ENCODE measurements at regions not wholly inside any gene's neighbourhood (a gene's known extent, or its start where the extent isn't known, plus 50 kb on each side); places are given as distances from the start of the nearest gene placed in this dataset.
"Not testable (repeated sequence)": the region's sequence is repeated elsewhere in the genome, so short reads cannot be mapped to it uniquely, and the experiment has no call there.

- no peak for DNase-seq (ENCODE audit: extremely low read depth, low read depth)
- no peak overlapping the region for H3K4me3 ChIP-seq (replicated peaks; ENCODE audit: low read depth, low read length)
- no peak for TF ChIP-seq CTCF (IDR thresholded peaks at IDR 0.05; ENCODE audit: low read depth, low read length, missing control alignments)
Observed at GRCh38 chr2:35504419-35504818, 851.2 kb upstream of the CRIM1 start.

- H3K4me3 ChIP-seq (replicated peaks; ENCODE audit: low read depth, low read length), result no peak overlapping the region
- TF ChIP-seq CTCF (IDR thresholded peaks at IDR 0.05; ENCODE audit: low read depth, low read length, missing control alignments), result no peak
- no peak for DNase-seq (ENCODE audit: extremely low read depth, low read depth)
Observed at GRCh38 chr2:35503738-35504199, 851.8 kb upstream of the CRIM1 start.

- no peak for TF ChIP-seq CTCF (IDR thresholded peaks at IDR 0.05; ENCODE audit: low read depth, low read length, missing control alignments)
- DNase-seq (ENCODE audit: extremely low read depth, low read depth), result no peak
Observed at GRCh38 chr2:35503311-35503710, 852.3 kb upstream of the CRIM1 start.

GRCh38 chr2:35501076-35501475 lies 854.5 kb upstream of the CRIM1 start:
- H3K4me3 ChIP-seq (replicated peaks; ENCODE audit: low read depth, low read length), result no peak overlapping the region
- TF ChIP-seq CTCF (IDR thresholded peaks at IDR 0.05; ENCODE audit: low read depth, low read length, missing control alignments), result no peak
- no peak for DNase-seq (ENCODE audit: extremely low read depth, low read depth)

More at GRCh38 chr2:35503311-35503710, 852.3 kb upstream of the CRIM1 start:
- H3K4me3 ChIP-seq (replicated peaks; ENCODE audit: low read depth, low read length), result no peak overlapping the region

GRCh38 chr2:35496022-35496421 lies 859.6 kb upstream of the CRIM1 start:
- TF ChIP-seq CTCF (IDR thresholded peaks at IDR 0.05; ENCODE audit: low read depth, low read length, missing control alignments), result no peak
- no peak overlapping the region for H3K4me3 ChIP-seq (replicated peaks; ENCODE audit: low read depth, low read length)
- DNase-seq (ENCODE audit: extremely low read depth, low read depth), result no peak

DNA sequence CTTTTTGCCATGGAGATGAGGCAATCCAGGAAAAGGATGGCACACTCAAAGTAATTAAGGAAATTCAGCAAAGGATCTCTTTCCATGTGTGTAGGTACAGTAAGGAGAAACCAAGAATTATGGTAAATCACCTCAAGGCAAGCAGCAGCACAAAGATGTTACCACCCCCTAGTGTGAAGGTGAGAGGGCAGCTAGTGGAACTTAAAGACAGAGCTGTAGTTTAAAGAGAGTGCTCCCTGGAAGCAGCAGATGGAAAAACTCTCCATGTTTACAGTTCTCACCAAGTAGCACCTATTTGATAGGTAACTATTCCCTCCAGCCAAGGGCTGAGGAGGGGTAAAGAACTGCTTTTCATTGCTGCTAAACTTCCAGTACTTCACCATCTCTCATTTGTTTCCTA lies 860.4 kb upstream of the CRIM1 start:
- TF ChIP-seq CTCF (IDR thresholded peaks at IDR 0.05; ENCODE audit: low read depth, low read length, missing control alignments), result no peak
- H3K4me3 ChIP-seq (replicated peaks; ENCODE audit: low read depth, low read length), result no peak overlapping the region
- DNase-seq (ENCODE audit: extremely low read depth, low read depth), result no peak

GRCh38 chr2:35478121-35478520 lies 877.5 kb upstream of the CRIM1 start:
- H3K4me3 ChIP-seq (replicated peaks; ENCODE audit: low read depth, low read length); DNase-seq (ENCODE audit: extremely low read depth, low read depth): not testable (repeated sequence)

Data from HFF-Myc (cell line).